HepG2 (cell line): ENCODE measurements at regions not wholly inside any gene's neighbourhood (a gene's known extent, or its start where the extent isn't known, plus 50 kb on each side); places are given as distances from the start of the nearest gene placed in this dataset.

Experiments
- ATAC-seq: fragments of 200-7000 bp; cut with Tn5 transposase; 3 replicates; pipeline ENCODE4 v1.9.1; 2020; ENCODE audit warnings: mild to moderate bottlenecking, moderate library complexity
- BruUV-seq: library from RNA; stranded (reverse); fragments of 400-500 nt; replicated peaks from 2 replicates; lab custom pipeline; 2021; lab: Mats Ljungman, UMichigan
- CTCF ChIA-PET: fragments of 300-600 bp; formaldehyde crosslinking; extraction: SDS; loops from one replicate; lab custom pipeline; 2021; ENCODE audit warnings: low total read pairs, inconsistent platforms, low intra/inter-chr PET ratio; lab: Yijun Ruan, JAX
- POLR2A ChIA-PET: fragments of 350-600 bp; sonication (Branson Sonifier 250); formaldehyde crosslinking; loops from one replicate; lab custom pipeline; 2020; ENCODE audit warnings: antibody characterized with exemption, inconsistent platforms; lab: Yijun Ruan, JAX
- DNase-seq: peaks from one replicate; pipeline ENCODE4 v3.0.0-alpha.2; 2015; ENCODE audit warnings: low spot score
- FAIRE-seq: peaks from 3 replicates; lab custom pipeline; 2011; peaks lifted over from hg19 to GRCh38; lab: Jason Lieb, UNC
- H2AFZ ChIP-seq: one replicate; pipeline ENCODE4 v1.6.1; 2011; ENCODE audit warnings: low read length, inconsistent platforms
- H3K27ac ChIP-seq: fragments of 300-600 bp; 3 replicates; pipeline ENCODE4 v1.8.0; 2011; ENCODE audit warnings: mixed run types, mild to moderate bottlenecking, mixed read lengths, low read length, inconsistent platforms; ENCODE audit not compliant: insufficient read depth; ENCODE audit errors: extremely low read length
- H3K27me3 ChIP-seq, 2 experiments: fragments of 200-600 bp in 1 of 2; 2 replicates in 1 of 2; 3 replicates in 1 of 2; pipeline versions ENCODE4 v1.6.0 to v1.8.0; 2011; ENCODE audit warnings: low read length in 2 of 2, mild to moderate bottlenecking in 2 of 2, moderate library complexity in 2 of 2, inconsistent platforms in 1 of 2; ENCODE audit not compliant: insufficient read depth in 2 of 2, control insufficient read depth in 1 of 2
- H3K36me3 ChIP-seq, 2 experiments: fragments of 200-600 bp in 1 of 2; replicated peaks in 1 of 2; 2 replicates in 1 of 2; 3 replicates in 1 of 2; pipeline versions ENCODE4 v1.5.1 to v1.8.0; 2011; ENCODE audit warnings: low read length in 2 of 2, inconsistent platforms in 1 of 2; ENCODE audit not compliant: insufficient read depth in 2 of 2, control insufficient read depth in 1 of 2
- H3K4me1 ChIP-seq: 2 replicates; pipeline ENCODE4 v1.5.1; 2012; ENCODE audit warnings: low read length, inconsistent platforms; ENCODE audit not compliant: insufficient read depth
- H3K4me2 ChIP-seq: 2 replicates; pipeline ENCODE4 v1.6.0; 2011; ENCODE audit warnings: low read depth, low read length, inconsistent platforms
- H3K4me3 ChIP-seq, 3 experiments: fragments of 200-600 bp in 1 of 3; sonication (generic), shearing (Covaris generic) in 1 of 3; replicated peaks in 1 of 3; 2 replicates each; pipeline ENCODE4 v1.5.1; 2011 to 2016; ENCODE audit warnings: low read length in 3 of 3, inconsistent platforms in 2 of 3, low read depth in 2 of 3, mild to moderate bottlenecking in 2 of 3, control low read depth in 1 of 3, mixed read lengths in 1 of 3; ENCODE audit not compliant: insufficient read depth in 1 of 3
- H3K79me2 ChIP-seq: one replicate; pipeline ENCODE4 v1.6.1; 2011; ENCODE audit warnings: low read length, inconsistent platforms; ENCODE audit not compliant: insufficient read depth
- H3K9ac ChIP-seq: 2 replicates; pipeline ENCODE4 v1.6.0; 2011; ENCODE audit warnings: mild to moderate bottlenecking, low read depth, low read length, inconsistent platforms; ENCODE audit not compliant: insufficient read depth
- H3K9me3 ChIP-seq: 2 replicates; pipeline ENCODE4 v1.5.1; 2012; ENCODE audit warnings: mild to moderate bottlenecking, low read length
- H4K20me1 ChIP-seq: 2 replicates; pipeline ENCODE4 v1.6.0; 2011; ENCODE audit warnings: inconsistent platforms, mild to moderate bottlenecking, low read length, moderate library complexity; ENCODE audit not compliant: insufficient read depth
- MAFF ChIP-seq: IDR thresholded peaks from 2 replicates; pipeline ENCODE4 v1.6.1; 2011; ENCODE audit warnings: low read depth, low read length, improper control_type of control experiment
- ONECUT2 ChIP-seq: sonication (generic); formaldehyde crosslinking; IDR thresholded peaks from 2 replicates; pipeline ENCODE4 v1.4.0; 2020; ENCODE audit warnings: missing genetic modification reagents
- PHB2 ChIP-seq: fragments of 450-650 bp; IDR thresholded peaks from 2 replicates; pipeline ENCODE4 v1.6.1; 2018; ENCODE audit not compliant: partially characterized antibody
- SIN3A ChIP-seq: IDR thresholded peaks from 2 replicates; pipeline ENCODE4 v1.6.1; 2011; ENCODE audit warnings: low read depth, mild to moderate bottlenecking, control low read depth, low read length, borderline replicate concordance
- WIZ ChIP-seq: sonication (generic); formaldehyde crosslinking; IDR thresholded peaks from 2 replicates; pipeline ENCODE4 v1.5.1; 2020; ENCODE audit warnings: mild to moderate bottlenecking, missing genetic modification reagents
- ZFP1 ChIP-seq: IDR thresholded peaks from 2 replicates; pipeline ENCODE4 v1.6.1; 2016
- ZMYM4 ChIP-seq: sonication (generic); formaldehyde crosslinking; IDR thresholded peaks from 2 replicates; pipeline ENCODE4 v1.8.1; 2023; ENCODE audit warnings: mild to moderate bottlenecking, missing genetic modification reagents
- ZNF264 ChIP-seq: sonication (generic); formaldehyde crosslinking; IDR thresholded peaks from 2 replicates; pipeline ENCODE4 v1.4.0; 2020; ENCODE audit warnings: missing genetic modification reagents
- ZNF329 ChIP-seq: sonication (generic); formaldehyde crosslinking; IDR thresholded peaks from 2 replicates; pipeline ENCODE4 v1.9.0; 2021; ENCODE audit warnings: low read depth, mild to moderate bottlenecking, missing genetic modification reagents
- WGBS: methylation state at CpG from one replicate; pipeline ENCODE4 v1.1.6; 2017; ENCODE audit warnings: low lambda C conversion rate; 5-methylcytosine and 5-hydroxymethylcytosine counted together
- in situ Hi-C: cut with HindIII; loops from 2 replicates; pipeline ENCODE4 v1.10.0; 2017; ENCODE audit warnings: low pct_unique_long_range_greater_than_20kb; ENCODE audit not compliant: extremely low pct_ligation_motif_present
- intact Hi-C: fragments of 100-400 bp; cut with micrococcal nuclease; formaldehyde crosslinking; loops from one replicate; pipeline ENCODE4 v1.10.0; 2022; ENCODE audit not compliant: unreplicated experiment
- TF ChIP-seq, protein P1 (sequence below): sonication (generic); formaldehyde crosslinking; IDR thresholded peaks from 2 replicates; pipeline ENCODE4 v1.4.0; 2020; ENCODE audit warnings: mild to moderate bottlenecking, missing genetic modification reagents
- TF ChIP-seq, protein P2 (sequence below): sonication (generic); formaldehyde crosslinking; IDR thresholded peaks from 2 replicates; pipeline ENCODE4 v1.4.0; 2020; ENCODE audit warnings: mild to moderate bottlenecking, low read depth, missing genetic modification reagents
- TF ChIP-seq, protein P3 (sequence below): sonication (generic); formaldehyde crosslinking; IDR thresholded peaks from 2 replicates; pipeline ENCODE4 v1.5.0; 2020; ENCODE audit warnings: missing genetic modification reagents

DNA sequence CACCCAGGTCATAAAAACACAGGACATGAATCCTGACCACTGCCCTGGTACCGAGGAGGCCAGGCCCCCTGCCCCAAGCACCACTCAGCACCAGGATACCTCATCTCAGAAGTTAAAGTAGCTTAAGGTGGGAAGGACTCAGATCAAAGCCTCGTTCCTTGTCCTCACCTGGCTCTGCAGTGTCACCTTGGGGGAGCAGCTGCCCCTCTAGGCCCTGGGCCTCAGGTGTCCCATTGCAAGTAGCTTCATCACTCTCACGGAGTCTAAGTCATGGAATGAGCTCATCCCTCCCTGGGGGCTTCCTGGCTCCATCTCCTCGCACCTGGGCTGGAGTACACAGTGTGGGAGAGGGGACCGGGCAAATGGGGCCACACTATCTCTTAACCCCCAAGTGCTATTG lies 148.0 kb downstream of the TPRA1 start (continued):
- TF ChIP-seq, protein P1, sequence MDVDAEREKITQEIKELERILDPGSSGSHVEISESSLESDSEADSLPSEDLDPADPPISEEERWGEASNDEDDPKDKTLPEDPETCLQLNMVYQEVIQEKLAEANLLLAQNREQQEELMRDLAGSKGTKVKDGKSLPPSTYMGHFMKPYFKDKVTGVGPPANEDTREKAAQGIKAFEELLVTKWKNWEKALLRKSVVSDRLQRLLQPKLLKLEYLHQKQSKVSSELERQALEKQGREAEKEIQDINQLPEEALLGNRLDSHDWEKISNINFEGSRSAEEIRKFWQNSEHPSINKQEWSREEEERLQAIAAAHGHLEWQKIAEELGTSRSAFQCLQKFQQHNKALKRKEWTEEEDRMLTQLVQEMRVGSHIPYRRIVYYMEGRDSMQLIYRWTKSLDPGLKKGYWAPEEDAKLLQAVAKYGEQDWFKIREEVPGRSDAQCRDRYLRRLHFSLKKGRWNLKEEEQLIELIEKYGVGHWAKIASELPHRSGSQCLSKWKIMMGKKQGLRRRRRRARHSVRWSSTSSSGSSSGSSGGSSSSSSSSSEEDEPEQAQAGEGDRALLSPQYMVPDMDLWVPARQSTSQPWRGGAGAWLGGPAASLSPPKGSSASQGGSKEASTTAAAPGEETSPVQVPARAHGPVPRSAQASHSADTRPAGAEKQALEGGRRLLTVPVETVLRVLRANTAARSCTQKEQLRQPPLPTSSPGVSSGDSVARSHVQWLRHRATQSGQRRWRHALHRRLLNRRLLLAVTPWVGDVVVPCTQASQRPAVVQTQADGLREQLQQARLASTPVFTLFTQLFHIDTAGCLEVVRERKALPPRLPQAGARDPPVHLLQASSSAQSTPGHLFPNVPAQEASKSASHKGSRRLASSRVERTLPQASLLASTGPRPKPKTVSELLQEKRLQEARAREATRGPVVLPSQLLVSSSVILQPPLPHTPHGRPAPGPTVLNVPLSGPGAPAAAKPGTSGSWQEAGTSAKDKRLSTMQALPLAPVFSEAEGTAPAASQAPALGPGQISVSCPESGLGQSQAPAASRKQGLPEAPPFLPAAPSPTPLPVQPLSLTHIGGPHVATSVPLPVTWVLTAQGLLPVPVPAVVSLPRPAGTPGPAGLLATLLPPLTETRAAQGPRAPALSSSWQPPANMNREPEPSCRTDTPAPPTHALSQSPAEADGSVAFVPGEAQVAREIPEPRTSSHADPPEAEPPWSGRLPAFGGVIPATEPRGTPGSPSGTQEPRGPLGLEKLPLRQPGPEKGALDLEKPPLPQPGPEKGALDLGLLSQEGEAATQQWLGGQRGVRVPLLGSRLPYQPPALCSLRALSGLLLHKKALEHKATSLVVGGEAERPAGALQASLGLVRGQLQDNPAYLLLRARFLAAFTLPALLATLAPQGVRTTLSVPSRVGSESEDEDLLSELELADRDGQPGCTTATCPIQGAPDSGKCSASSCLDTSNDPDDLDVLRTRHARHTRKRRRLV (CRISPR knock-in tag): no peak
- no peak for TF ChIP-seq WIZ (CRISPR knock-in tag)
- no peak for TF ChIP-seq ZNF329 (CRISPR knock-in tag)
- TF ChIP-seq, protein P2, sequence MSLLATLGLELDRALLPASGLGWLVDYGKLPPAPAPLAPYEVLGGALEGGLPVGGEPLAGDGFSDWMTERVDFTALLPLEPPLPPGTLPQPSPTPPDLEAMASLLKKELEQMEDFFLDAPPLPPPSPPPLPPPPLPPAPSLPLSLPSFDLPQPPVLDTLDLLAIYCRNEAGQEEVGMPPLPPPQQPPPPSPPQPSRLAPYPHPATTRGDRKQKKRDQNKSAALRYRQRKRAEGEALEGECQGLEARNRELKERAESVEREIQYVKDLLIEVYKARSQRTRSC (CRISPR knock-in tag): no peak
- TF ChIP-seq ZFP1 (CRISPR knock-in tag): no peak
- no peak for TF ChIP-seq ONECUT2 (CRISPR knock-in tag)
- TF ChIP-seq ZNF264 (CRISPR knock-in tag): no peak
- TF ChIP-seq, all 625 proteins: peak for 0

DNA sequence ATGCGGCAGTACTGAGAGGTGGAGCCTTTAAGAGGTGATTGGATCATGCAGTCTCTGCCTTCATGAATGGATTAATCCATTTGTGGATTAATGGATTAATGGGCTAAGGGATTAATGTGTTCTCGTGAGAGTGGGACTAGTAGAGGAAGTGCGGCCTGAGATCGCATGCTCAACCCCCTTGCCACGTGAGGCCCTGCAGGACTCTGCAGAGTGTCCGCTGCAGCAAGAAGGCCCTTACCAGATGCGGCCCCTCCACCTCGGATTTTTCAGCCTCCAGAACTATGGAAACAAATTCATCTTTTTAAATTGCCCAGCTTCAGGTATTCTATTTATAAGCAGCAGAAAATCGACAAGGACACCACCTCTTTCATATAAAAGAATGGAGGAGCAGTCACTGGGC lies 148.8 kb downstream of the TPRA1 start:
- Histone ChIP-seq H3K4me1 (no peaks in the 10 kb centered on the region), H2AFZ (no peak overlapping the region), H3K4me2 (no peak overlapping the region), H3K9ac (no peak overlapping the region), H3K36me3 (no peaks in the 10 kb centered on the region), H3K9me3 (no peaks in the 10 kb centered on the region), H3K27me3 (peaks cover 0 to 7% of the 10 kb centered on the region in 2 experiments; a peak in 3 of 5 replicates), H3K27ac (no peak overlapping the region), H4K20me1 (no peaks in the 10 kb centered on the region), H3K79me2 (no peaks in the 10 kb centered on the region), H3K4me3 (no peak overlapping the region)
- POLR2A ChIA-PET: no interaction called here
- ATAC-seq: no peak
- WGBS: 21% methylated on average over 9 of the region's 9 CpGs
- DNase-seq: no peak
- intact Hi-C loops (no loop called here), in situ Hi-C loops (no loop called here)
- no peak for FAIRE-seq
- CTCF ChIA-PET: no interaction called here
- BruUV-seq: no TSS peak
- TF ChIP-seq PHB2 (no peak), MAFF (no peak), ZMYM4 (CRISPR knock-in tag) (no peak), SIN3A (no peak)
- TF ChIP-seq, protein P3, sequence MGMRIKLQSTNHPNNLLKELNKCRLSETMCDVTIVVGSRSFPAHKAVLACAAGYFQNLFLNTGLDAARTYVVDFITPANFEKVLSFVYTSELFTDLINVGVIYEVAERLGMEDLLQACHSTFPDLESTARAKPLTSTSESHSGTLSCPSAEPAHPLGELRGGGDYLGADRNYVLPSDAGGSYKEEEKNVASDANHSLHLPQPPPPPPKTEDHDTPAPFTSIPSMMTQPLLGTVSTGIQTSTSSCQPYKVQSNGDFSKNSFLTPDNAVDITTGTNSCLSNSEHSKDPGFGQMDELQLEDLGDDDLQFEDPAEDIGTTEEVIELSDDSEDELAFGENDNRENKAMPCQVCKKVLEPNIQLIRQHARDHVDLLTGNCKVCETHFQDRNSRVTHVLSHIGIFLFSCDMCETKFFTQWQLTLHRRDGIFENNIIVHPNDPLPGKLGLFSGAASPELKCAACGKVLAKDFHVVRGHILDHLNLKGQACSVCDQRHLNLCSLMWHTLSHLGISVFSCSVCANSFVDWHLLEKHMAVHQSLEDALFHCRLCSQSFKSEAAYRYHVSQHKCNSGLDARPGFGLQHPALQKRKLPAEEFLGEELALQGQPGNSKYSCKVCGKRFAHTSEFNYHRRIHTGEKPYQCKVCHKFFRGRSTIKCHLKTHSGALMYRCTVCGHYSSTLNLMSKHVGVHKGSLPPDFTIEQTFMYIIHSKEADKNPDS (CRISPR knock-in tag): no peak
